GM06990 (cell line): ENCODE measurements at regions not wholly inside any gene's neighbourhood (a gene's known extent, or its start where the extent isn't known, plus 50 kb on each side); places are given as distances from the start of the nearest gene placed in this dataset.

ENCODE experiments used
- DNase-seq: peaks from one replicate; pipeline ENCODE4 v3.0.0-alpha.2; 2011; ENCODE audit not compliant: insufficient read length; ENCODE audit errors: extremely low read depth
- H3K27me3 ChIP-seq: replicated peaks from 2 replicates; pipeline ENCODE4 v1.6.0; 2011; ENCODE audit warnings: low read length; ENCODE audit not compliant: control insufficient read depth, insufficient read depth
- H3K36me3 ChIP-seq: 2 replicates; pipeline ENCODE4 v1.5.1; 2011; ENCODE audit warnings: low read length; ENCODE audit not compliant: control insufficient read depth, insufficient read depth
- H3K4me3 ChIP-seq: replicated peaks from 2 replicates; pipeline ENCODE4 v1.5.1; 2011; ENCODE audit warnings: low read depth, mild to moderate bottlenecking, control low read depth, low read length
- CTCF ChIP-seq: IDR thresholded peaks from 2 replicates; pipeline ENCODE4 v1.5.1; 2011; ENCODE audit warnings: low read length, control low read depth, mild to moderate bottlenecking, inconsistent platforms; ENCODE audit not compliant: insufficient read depth, poor library complexity, severe bottlenecking

- Histone ChIP-seq H3K27me3 (no peaks in the 10 kb centered on the region), H3K4me3 (no peak overlapping the region), H3K36me3 (no peaks in the 10 kb centered on the region)
- DNase-seq = no peak
- no peak for TF ChIP-seq CTCF
Measured at GRCh38 chr5:138650196-138650595, 75.0 kb upstream of the HSPA9 start.

GRCh38 chr5:138649775-138650174 lies 74.6 kb upstream of the HSPA9 start:
- no peak overlapping the region for H3K4me3 ChIP-seq
- no peaks in the 10 kb centered on the region for H3K27me3 ChIP-seq
- TF ChIP-seq CTCF = no peak
- H3K36me3 ChIP-seq = no peaks in the 10 kb centered on the region
- DNase-seq = no peak

GRCh38 chr5:138649316-138649720 lies 74.1 kb upstream of the HSPA9 start:
- Histone ChIP-seq H3K27me3 (no peaks in the 10 kb centered on the region), H3K4me3 (no peak overlapping the region)
- TF ChIP-seq CTCF = no peak

GRCh38 chr5:138648841-138649240 lies 73.6 kb upstream of the HSPA9 start:
- no peak for DNase-seq
- H3K4me3 ChIP-seq = no peak overlapping the region
- no peaks in the 10 kb centered on the region for H3K36me3 ChIP-seq
- no peaks in the 10 kb centered on the region for H3K27me3 ChIP-seq
- no peak for TF ChIP-seq CTCF

More at GRCh38 chr5:138649316-138649720, 74.1 kb upstream of the HSPA9 start:
- no peaks in the 10 kb centered on the region for H3K36me3 ChIP-seq
- DNase-seq = no peak

- Histone ChIP-seq H3K4me3 (no peak overlapping the region), H3K36me3 (no peaks in the 10 kb centered on the region), H3K27me3 (no peaks in the 10 kb centered on the region)
- no peak for DNase-seq
- TF ChIP-seq CTCF = no peak
Measured at GRCh38 chr5:138647794-138648410, 72.7 kb upstream of the HSPA9 start.
